K562 (cell line): ENCODE measurements at regions not wholly inside any gene's neighbourhood (a gene's known extent, or its start where the extent isn't known, plus 50 kb on each side); places are given as distances from the start of the nearest gene placed in this dataset.

Source experiments
- XRCC3 ChIP-seq: fragments of 450-650 bp; IDR thresholded peaks from 2 replicates; pipeline ENCODE4 v1.6.1; 2017; ENCODE audit warnings: mild to moderate bottlenecking, moderate library complexity
- ZNF3 ChIP-seq: fragments of 250-450 bp; sonication (Bioruptor Pico); IDR thresholded peaks from 2 replicates; pipeline ENCODE4 v1.5.0; 2021; ENCODE audit warnings: mild to moderate bottlenecking, moderate library complexity
- ZNF316 ChIP-seq: fragments of 450-650 bp; IDR thresholded peaks from 2 replicates; pipeline ENCODE4 v1.6.1; 2016
- TF ChIP-seq, protein P1 (sequence below): fragments of 450-650 bp; IDR thresholded peaks from 2 replicates; pipeline ENCODE4 v1.6.1; 2016; ENCODE audit warnings: mild to moderate bottlenecking, moderate library complexity
- TF ChIP-seq, protein P2 (sequence below): IDR thresholded peaks from 2 replicates; pipeline ENCODE4 v1.6.1; 2011; ENCODE audit warnings: borderline replicate concordance, low read depth, mild to moderate bottlenecking, moderate library complexity, low read length; ENCODE audit not compliant: insufficient read depth, poor library complexity, severe bottlenecking

DNA sequence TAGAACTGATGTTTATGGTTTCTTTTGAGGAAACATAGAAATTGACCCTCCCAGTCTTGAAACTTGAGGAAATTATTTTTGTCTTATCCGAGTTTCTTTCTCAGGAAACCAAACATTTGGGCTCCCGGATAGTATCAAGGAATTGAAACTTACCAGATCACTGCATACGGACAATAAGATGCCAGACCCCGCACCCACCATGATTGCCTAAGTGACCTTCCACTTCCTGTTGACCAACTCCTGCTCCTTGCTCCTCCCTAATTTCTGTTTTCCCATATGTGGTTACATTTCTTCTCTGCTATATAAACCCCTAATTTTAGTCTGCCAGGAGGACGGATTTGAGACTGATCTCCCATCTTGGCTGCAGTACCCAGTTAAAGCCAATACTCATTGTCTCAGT, 118.4 kb upstream of the TPRG1 start (continued):
- TF ChIP-seq, protein P1, sequence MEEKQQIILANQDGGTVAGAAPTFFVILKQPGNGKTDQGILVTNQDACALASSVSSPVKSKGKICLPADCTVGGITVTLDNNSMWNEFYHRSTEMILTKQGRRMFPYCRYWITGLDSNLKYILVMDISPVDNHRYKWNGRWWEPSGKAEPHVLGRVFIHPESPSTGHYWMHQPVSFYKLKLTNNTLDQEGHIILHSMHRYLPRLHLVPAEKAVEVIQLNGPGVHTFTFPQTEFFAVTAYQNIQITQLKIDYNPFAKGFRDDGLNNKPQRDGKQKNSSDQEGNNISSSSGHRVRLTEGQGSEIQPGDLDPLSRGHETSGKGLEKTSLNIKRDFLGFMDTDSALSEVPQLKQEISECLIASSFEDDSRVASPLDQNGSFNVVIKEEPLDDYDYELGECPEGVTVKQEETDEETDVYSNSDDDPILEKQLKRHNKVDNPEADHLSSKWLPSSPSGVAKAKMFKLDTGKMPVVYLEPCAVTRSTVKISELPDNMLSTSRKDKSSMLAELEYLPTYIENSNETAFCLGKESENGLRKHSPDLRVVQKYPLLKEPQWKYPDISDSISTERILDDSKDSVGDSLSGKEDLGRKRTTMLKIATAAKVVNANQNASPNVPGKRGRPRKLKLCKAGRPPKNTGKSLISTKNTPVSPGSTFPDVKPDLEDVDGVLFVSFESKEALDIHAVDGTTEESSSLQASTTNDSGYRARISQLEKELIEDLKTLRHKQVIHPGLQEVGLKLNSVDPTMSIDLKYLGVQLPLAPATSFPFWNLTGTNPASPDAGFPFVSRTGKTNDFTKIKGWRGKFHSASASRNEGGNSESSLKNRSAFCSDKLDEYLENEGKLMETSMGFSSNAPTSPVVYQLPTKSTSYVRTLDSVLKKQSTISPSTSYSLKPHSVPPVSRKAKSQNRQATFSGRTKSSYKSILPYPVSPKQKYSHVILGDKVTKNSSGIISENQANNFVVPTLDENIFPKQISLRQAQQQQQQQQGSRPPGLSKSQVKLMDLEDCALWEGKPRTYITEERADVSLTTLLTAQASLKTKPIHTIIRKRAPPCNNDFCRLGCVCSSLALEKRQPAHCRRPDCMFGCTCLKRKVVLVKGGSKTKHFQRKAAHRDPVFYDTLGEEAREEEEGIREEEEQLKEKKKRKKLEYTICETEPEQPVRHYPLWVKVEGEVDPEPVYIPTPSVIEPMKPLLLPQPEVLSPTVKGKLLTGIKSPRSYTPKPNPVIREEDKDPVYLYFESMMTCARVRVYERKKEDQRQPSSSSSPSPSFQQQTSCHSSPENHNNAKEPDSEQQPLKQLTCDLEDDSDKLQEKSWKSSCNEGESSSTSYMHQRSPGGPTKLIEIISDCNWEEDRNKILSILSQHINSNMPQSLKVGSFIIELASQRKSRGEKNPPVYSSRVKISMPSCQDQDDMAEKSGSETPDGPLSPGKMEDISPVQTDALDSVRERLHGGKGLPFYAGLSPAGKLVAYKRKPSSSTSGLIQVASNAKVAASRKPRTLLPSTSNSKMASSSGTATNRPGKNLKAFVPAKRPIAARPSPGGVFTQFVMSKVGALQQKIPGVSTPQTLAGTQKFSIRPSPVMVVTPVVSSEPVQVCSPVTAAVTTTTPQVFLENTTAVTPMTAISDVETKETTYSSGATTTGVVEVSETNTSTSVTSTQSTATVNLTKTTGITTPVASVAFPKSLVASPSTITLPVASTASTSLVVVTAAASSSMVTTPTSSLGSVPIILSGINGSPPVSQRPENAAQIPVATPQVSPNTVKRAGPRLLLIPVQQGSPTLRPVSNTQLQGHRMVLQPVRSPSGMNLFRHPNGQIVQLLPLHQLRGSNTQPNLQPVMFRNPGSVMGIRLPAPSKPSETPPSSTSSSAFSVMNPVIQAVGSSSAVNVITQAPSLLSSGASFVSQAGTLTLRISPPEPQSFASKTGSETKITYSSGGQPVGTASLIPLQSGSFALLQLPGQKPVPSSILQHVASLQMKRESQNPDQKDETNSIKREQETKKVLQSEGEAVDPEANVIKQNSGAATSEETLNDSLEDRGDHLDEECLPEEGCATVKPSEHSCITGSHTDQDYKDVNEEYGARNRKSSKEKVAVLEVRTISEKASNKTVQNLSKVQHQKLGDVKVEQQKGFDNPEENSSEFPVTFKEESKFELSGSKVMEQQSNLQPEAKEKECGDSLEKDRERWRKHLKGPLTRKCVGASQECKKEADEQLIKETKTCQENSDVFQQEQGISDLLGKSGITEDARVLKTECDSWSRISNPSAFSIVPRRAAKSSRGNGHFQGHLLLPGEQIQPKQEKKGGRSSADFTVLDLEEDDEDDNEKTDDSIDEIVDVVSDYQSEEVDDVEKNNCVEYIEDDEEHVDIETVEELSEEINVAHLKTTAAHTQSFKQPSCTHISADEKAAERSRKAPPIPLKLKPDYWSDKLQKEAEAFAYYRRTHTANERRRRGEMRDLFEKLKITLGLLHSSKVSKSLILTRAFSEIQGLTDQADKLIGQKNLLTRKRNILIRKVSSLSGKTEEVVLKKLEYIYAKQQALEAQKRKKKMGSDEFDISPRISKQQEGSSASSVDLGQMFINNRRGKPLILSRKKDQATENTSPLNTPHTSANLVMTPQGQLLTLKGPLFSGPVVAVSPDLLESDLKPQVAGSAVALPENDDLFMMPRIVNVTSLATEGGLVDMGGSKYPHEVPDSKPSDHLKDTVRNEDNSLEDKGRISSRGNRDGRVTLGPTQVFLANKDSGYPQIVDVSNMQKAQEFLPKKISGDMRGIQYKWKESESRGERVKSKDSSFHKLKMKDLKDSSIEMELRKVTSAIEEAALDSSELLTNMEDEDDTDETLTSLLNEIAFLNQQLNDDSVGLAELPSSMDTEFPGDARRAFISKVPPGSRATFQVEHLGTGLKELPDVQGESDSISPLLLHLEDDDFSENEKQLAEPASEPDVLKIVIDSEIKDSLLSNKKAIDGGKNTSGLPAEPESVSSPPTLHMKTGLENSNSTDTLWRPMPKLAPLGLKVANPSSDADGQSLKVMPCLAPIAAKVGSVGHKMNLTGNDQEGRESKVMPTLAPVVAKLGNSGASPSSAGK: no peak
- no peak for TF ChIP-seq ZNF316
- TF ChIP-seq, protein P2, sequence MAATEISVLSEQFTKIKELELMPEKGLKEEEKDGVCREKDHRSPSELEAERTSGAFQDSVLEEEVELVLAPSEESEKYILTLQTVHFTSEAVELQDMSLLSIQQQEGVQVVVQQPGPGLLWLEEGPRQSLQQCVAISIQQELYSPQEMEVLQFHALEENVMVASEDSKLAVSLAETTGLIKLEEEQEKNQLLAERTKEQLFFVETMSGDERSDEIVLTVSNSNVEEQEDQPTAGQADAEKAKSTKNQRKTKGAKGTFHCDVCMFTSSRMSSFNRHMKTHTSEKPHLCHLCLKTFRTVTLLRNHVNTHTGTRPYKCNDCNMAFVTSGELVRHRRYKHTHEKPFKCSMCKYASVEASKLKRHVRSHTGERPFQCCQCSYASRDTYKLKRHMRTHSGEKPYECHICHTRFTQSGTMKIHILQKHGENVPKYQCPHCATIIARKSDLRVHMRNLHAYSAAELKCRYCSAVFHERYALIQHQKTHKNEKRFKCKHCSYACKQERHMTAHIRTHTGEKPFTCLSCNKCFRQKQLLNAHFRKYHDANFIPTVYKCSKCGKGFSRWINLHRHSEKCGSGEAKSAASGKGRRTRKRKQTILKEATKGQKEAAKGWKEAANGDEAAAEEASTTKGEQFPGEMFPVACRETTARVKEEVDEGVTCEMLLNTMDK: no peak
- no peak for TF ChIP-seq ZNF3 (CRISPR knock-in tag)
- TF ChIP-seq XRCC3: no peak
